ENCODE measurements at regions not wholly inside any gene's neighbourhood (a gene's known extent, or its start where the extent isn't known, plus 50 kb on each side); places are given as distances from the start of the nearest gene placed in this dataset.

- TF ChIP-seq, protein P1, sequence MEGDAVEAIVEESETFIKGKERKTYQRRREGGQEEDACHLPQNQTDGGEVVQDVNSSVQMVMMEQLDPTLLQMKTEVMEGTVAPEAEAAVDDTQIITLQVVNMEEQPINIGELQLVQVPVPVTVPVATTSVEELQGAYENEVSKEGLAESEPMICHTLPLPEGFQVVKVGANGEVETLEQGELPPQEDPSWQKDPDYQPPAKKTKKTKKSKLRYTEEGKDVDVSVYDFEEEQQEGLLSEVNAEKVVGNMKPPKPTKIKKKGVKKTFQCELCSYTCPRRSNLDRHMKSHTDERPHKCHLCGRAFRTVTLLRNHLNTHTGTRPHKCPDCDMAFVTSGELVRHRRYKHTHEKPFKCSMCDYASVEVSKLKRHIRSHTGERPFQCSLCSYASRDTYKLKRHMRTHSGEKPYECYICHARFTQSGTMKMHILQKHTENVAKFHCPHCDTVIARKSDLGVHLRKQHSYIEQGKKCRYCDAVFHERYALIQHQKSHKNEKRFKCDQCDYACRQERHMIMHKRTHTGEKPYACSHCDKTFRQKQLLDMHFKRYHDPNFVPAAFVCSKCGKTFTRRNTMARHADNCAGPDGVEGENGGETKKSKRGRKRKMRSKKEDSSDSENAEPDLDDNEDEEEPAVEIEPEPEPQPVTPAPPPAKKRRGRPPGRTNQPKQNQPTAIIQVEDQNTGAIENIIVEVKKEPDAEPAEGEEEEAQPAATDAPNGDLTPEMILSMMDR (optimal IDR thresholded peaks at IDR 0.05 in 1 of 3, IDR thresholded peaks at IDR 0.05 in 1 of 3, conservative IDR thresholded peaks at IDR 0.05 in 1 of 3; ENCODE audit: extremely low read depth in 1 of 3, insufficient read depth in 2 of 3, low read length in 3 of 3) = no peak
- TF ChIP-seq EZH2 (IDR thresholded peaks at IDR 0.05; ENCODE audit: low read length) = no peak
Observed at GRCh38 chr7:116113310-116113709, 82.7 kb upstream of the TFEC start.

All from keratinocyte (primary cell).